Right lobe of liver (tissue), 6 donors: ENCODE measurements at regions not wholly inside any gene's neighbourhood (a gene's known extent, or its start where the extent isn't known, plus 50 kb on each side); places are given as distances from the start of the nearest gene placed in this dataset.

ENCODE experiments used
- ATAC-seq, 4 donors: fragments of 200-7000 bp; cut with Tn5 transposase; one replicate each; pipeline ENCODE4 v1.9.1; 2020; ENCODE audit warnings: mild to moderate bottlenecking in 4 of 4, moderate library complexity in 4 of 4
- DNase-seq, 3 donors: peaks; one replicate each; pipeline ENCODE4 v3.0.0-alpha.2; 2020
- H3K27ac ChIP-seq, 3 donors: fragments of 200-600 bp; one replicate each; pipeline ENCODE4 v1.8.0; 2022
- H3K27me3 ChIP-seq, 2 donors: fragments of 200-600 bp; one replicate each; pipeline ENCODE4 v1.8.0; 2022
- H3K36me3 ChIP-seq, 4 donors: fragments of 200-600 bp; sonication (generic) in 1 of 4; one replicate each; pipeline versions ENCODE4 v1.5.1 to v1.8.0; 2017 to 2022; ENCODE audit warnings: control low read depth in 1 of 4
- H3K4me1 ChIP-seq, 4 donors: fragments of 200-600 bp; sonication (generic) in 1 of 4; one replicate each; pipeline versions ENCODE4 v1.5.1 to v1.8.0; 2017 to 2022; ENCODE audit warnings: control low read depth in 1 of 4
- H3K4me3 ChIP-seq, 3 donors: fragments of 200-600 bp; one replicate each; pipeline ENCODE4 v1.8.0; 2022
- H3K9me3 ChIP-seq, 4 donors: fragments of 200-600 bp; sonication (generic) in 1 of 4; one replicate each; pipeline versions ENCODE4 v1.5.1 to v1.8.0; 2017 to 2022; ENCODE audit warnings: control low read depth in 1 of 4
- POLR2A ChIP-seq: fragments of 450-650 bp; IDR thresholded peaks from one replicate; pipeline ENCODE4 v1.6.1; 2017; ENCODE audit warnings: antibody characterized with exemption, mild to moderate bottlenecking
- WGBS: methylation state at CpG from one replicate; pipeline ENCODE4 v1.1.6; 2018; ENCODE audit warnings: low coverage, low lambda C conversion rate; ENCODE audit not compliant: insufficient coverage; ENCODE audit errors: missing lambda C conversion rate; 5-methylcytosine and 5-hydroxymethylcytosine counted together
- intact Hi-C, 2 donors: fragments of 100-400 bp; cut with DNase I; formaldehyde crosslinking; loops; one replicate each; pipeline versions ENCODE4 v1.11.2 to v1.14.1; 2022
- TF ChIP-seq, protein P1 (sequence below), 4 donors: fragments of 200-600 bp in 3 of 4; fragments of 450-650 bp in 1 of 4; IDR thresholded peaks; one replicate each; pipeline versions ENCODE4 v1.5.1 to v1.8.0; 2016 to 2022; ENCODE audit warnings: antibody characterized with exemption in 4 of 4, mild to moderate bottlenecking in 2 of 4
- donor health status: DM: no; HTN: yes; CAD: no.
- donor health status: DM: no; HTN: no; CAD: no.
- donor health status: DM: no; HTN: no; CAD: no.
- donor health status: DM: no; HTN: yes; CAD: no.
- donor health status: DM: no; HTN: yes; CAD: no.

- TF ChIP-seq, protein P1, sequence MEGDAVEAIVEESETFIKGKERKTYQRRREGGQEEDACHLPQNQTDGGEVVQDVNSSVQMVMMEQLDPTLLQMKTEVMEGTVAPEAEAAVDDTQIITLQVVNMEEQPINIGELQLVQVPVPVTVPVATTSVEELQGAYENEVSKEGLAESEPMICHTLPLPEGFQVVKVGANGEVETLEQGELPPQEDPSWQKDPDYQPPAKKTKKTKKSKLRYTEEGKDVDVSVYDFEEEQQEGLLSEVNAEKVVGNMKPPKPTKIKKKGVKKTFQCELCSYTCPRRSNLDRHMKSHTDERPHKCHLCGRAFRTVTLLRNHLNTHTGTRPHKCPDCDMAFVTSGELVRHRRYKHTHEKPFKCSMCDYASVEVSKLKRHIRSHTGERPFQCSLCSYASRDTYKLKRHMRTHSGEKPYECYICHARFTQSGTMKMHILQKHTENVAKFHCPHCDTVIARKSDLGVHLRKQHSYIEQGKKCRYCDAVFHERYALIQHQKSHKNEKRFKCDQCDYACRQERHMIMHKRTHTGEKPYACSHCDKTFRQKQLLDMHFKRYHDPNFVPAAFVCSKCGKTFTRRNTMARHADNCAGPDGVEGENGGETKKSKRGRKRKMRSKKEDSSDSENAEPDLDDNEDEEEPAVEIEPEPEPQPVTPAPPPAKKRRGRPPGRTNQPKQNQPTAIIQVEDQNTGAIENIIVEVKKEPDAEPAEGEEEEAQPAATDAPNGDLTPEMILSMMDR (IDR thresholded peaks at IDR 0.05): no peak
- no peak for TF ChIP-seq POLR2A
- Histone ChIP-seq H3K4me1 (no peaks in the 10 kb centered on the region), H3K27me3 (no peaks in the 10 kb centered on the region), H3K4me3 (no peak overlapping the region), H3K9me3 (no peaks in the 10 kb centered on the region), H3K27ac (no peak overlapping the region), H3K36me3 (no peaks in the 10 kb centered on the region)
- 39% methylated on average over 10 of the region's 10 CpGs for WGBS
- intact Hi-C loops: no loop called here
- no peak for ATAC-seq
- DNase-seq: no peak
Observed at GRCh38 chr15:96767703-96768434, 437.4 kb downstream of the NR2F2 start.

GRCh38 chr15:96768435-96768789 is 437.9 kb downstream of the NR2F2 start:
- WGBS: no CpG with 5 or more reads among the region's 5 CpGs
- Histone ChIP-seq H3K4me3 (no peak overlapping the region), H3K36me3 (no peaks in the 10 kb centered on the region), H3K27me3 (no peaks in the 10 kb centered on the region), H3K9me3 (no peaks in the 10 kb centered on the region), H3K27ac (no peak overlapping the region), H3K4me1 (no peaks in the 10 kb centered on the region)
- ATAC-seq: no peak
- no peak for DNase-seq
- intact Hi-C loops: no loop called here
- no peak for TF ChIP-seq POLR2A
- TF ChIP-seq, protein P1 (IDR thresholded peaks at IDR 0.05): no peak

DNA sequence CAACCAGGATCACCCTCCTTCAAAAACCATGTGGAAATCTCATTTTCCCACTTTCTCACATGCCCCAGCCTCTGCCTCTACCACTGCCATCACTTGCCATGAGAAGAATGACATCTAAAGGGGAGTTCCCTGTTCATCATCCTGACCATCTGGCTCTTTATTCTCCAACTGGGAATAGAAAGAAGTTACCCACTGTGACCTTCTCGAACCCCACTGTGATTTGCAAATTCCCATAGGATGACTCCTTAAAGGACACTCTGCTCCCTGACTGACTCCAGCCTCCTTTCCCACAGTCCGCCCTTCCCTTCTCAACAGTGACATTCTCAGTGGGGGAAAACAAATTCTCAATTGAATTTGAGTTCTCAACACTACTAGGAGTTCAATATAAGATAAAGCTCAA is 440.5 kb downstream of the NR2F2 start:
- Histone ChIP-seq H3K27ac (no peak overlapping the region), H3K4me3 (no peak overlapping the region), H3K9me3 (no peaks in the 10 kb centered on the region), H3K27me3 (peaks cover 0 to 5% of the 10 kb centered on the region in 2 donors), H3K36me3 (no peaks in the 10 kb centered on the region), H3K4me1 (no peaks in the 10 kb centered on the region)
- ATAC-seq (no peak), DNase-seq (no peak)
- intact Hi-C loops: no loop called here
- WGBS: 37% methylated on average over 2 of the region's 2 CpGs
- no peak for TF ChIP-seq POLR2A
- TF ChIP-seq, protein P1 (IDR thresholded peaks at IDR 0.05): no peak

- intact Hi-C loops: no loop called here
- WGBS: 55% methylated on average over 3 of the region's 3 CpGs
- no peaks in the 10 kb centered on the region for H3K9me3 ChIP-seq
- no peak for DNase-seq
- no peak overlapping the region for H3K4me3 ChIP-seq
- H3K36me3 ChIP-seq: no peaks in the 10 kb centered on the region
- no peak overlapping the region for H3K27ac ChIP-seq
- TF ChIP-seq, protein P1 (IDR thresholded peaks at IDR 0.05): no peak
- TF ChIP-seq POLR2A: no peak
- no peaks in the 10 kb centered on the region for H3K4me1 ChIP-seq
- peaks cover 0 to 5% of the 10 kb centered on the region in 2 donors for H3K27me3 ChIP-seq
- no peak for ATAC-seq
Observed at GRCh38 chr15:96774216-96774615, 443.7 kb downstream of the NR2F2 start.
